Gastroesophageal sphincter (tissue), 3 donors: ENCODE measurements at regions not wholly inside any gene's neighbourhood (a gene's known extent, or its start where the extent isn't known, plus 50 kb on each side); places are given as distances from the start of the nearest gene placed in this dataset.

Source experiments
- CTCF ChIP-seq, 4 experiments: fragments of 200-600 bp in 2 of 4; fragments of 450-650 bp in 2 of 4; sonication (generic) in 1 of 4; IDR thresholded peaks; one replicate each; pipeline ENCODE4 v1.5.1; 2017 to 2019; ENCODE audit warnings: antibody characterized with exemption in 4 of 4, mild to moderate bottlenecking in 2 of 4, moderate library complexity in 2 of 4
- EP300 ChIP-seq: sonication (generic); formaldehyde crosslinking; IDR thresholded peaks from one replicate; pipeline ENCODE4 v1.6.1; 2017; ENCODE audit warnings: antibody characterized with exemption, mild to moderate bottlenecking
- POLR2A ChIP-seq, 2 donors: fragments of 450-650 bp; IDR thresholded peaks; one replicate each; pipeline ENCODE4 v1.6.1; 2017; ENCODE audit warnings: antibody characterized with exemption in 2 of 2, mild to moderate bottlenecking in 2 of 2, moderate library complexity in 1 of 2
- POLR2AphosphoS5 ChIP-seq: sonication (generic); formaldehyde crosslinking; IDR thresholded peaks from one replicate; pipeline ENCODE4 v1.6.1; 2017; ENCODE audit warnings: antibody characterized with exemption

DNA sequence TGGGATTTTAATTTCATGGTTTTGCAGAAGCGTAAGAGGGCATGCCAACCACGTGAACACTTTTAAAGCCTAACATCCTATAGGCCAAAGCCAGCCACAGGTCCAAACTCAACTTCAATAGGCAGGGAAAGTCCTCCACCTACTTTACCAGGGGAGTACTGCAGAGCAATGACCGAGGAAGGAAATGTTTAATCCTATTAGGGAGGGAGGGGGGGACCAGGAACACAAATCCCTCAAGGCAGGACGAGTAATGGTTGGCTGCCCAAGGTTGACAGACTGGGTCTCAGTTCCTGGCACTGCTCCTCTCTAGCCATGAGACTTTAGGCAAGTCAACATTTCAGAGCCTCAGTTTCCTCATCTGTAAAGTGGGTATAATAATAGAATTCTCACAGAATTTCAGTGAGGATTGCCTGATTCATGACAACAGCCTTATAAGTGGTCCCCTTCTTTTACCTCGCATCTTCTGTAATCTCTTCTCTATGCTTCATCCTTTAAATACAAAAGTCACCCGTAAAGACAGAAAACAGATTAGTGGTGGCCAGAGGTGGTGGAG, 315.8 kb downstream of the HAPSTR1 start:
- no peak for TF ChIP-seq CTCF (IDR thresholded peaks at IDR 0.05)
- TF ChIP-seq POLR2AphosphoS5: no peak
- no peak for TF ChIP-seq POLR2A (IDR thresholded peaks at IDR 0.05)
- no peak for TF ChIP-seq EP300
